ENCODE measurements at regions not wholly inside any gene's neighbourhood (a gene's known extent, or its start where the extent isn't known, plus 50 kb on each side); places are given as distances from the start of the nearest gene placed in this dataset.
"Not testable (repeated sequence)": the region's sequence is repeated elsewhere in the genome, so short reads cannot be mapped to it uniquely, and the experiment has no call there.

DNA sequence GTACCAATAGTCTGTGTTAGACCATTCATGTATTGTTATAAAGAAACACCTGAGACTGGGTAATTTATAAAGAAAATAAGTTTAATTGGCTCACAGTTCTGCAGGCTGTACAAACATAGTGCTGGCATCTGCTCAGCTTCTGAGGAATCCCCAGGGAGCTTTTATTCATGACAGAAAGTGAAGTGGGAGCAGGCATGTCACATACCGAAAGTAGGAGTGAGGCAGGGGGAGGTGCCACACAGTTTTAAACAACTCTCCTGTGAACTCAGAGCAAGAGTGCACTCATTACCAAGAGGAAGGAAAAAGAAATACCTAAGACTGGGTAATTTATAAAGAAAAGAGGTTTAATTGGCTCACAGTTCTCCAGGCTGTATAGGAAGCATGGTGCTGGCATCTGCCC lies 591.2 kb downstream of the PPP4R3C start:
- H3K9me3 Mint-ChIP-seq, result no peaks in the 10 kb centered on the region
- H3K36me3 Mint-ChIP-seq, result no peaks in the 10 kb centered on the region
- ATAC-seq (no peak), DNase-seq (ENCODE audit: low spot score in 2 of 2) (no peak)
- H3K27ac Mint-ChIP-seq, result no peak overlapping the region
- no peak overlapping the region for H3K4me3 Mint-ChIP-seq
- H3K4me1 Mint-ChIP-seq, result no peaks in the 10 kb centered on the region

DNA sequence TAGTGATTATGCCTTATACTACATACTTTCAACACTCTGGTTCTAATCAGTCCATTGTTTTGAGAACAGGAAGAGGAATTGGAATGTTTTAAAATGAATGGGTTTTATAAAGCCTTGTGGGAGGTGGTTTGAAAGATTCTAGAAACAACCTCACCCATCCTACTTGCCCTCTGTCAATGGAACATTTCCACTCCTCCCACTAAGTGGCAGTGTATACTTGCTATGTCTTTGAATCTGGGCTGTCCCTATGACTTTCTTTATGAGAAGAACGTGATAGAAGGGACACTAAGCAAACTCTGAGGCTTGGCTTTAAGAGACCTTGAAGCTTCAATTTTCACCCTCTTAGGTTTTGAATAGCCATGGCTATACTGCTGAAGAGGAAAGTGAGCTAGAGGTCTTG lies 611.2 kb downstream of the PPP4R3C start:
- ATAC-seq, result no peak
- Mint-ChIP-seq H3K9me3 (peaks cover 11% of the 10 kb centered on the region), H3K36me3 (no peaks in the 10 kb centered on the region), H3K27ac (no peak overlapping the region), H3K4me3 (no peak overlapping the region), H3K4me1 (no peaks in the 10 kb centered on the region)
- DNase-seq (ENCODE audit: low spot score in 2 of 2), result no peak

DNA sequence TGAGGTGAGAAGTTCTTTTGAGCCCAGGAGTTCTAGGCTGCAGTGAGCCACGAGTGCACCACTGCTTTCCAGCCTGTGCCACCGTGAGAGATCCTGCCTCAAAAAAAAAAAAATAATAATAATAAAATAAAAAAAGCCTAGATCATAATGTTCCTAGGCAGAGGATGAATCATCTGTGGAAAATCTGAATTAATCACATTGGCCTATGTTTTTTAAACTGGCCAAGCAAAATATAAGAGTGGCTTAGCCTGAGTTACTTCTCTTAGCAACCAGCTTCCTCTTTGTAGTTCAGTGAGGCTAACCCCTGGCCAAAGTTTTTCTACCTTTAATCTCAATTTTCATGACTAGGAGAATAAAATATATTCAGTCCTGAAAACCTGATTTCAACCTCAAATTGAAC lies 614.6 kb downstream of the PPP4R3C start:
- H3K4me3 Mint-ChIP-seq, result no peak overlapping the region
- ATAC-seq (no peak), DNase-seq (ENCODE audit: low spot score in 2 of 2) (no peak)
- H3K4me1 Mint-ChIP-seq, result no peaks in the 10 kb centered on the region
- H3K27ac Mint-ChIP-seq, result no peak overlapping the region
- H3K36me3 Mint-ChIP-seq, result no peaks in the 10 kb centered on the region
- H3K9me3 Mint-ChIP-seq, result peaks cover 8% of the 10 kb centered on the region

DNA sequence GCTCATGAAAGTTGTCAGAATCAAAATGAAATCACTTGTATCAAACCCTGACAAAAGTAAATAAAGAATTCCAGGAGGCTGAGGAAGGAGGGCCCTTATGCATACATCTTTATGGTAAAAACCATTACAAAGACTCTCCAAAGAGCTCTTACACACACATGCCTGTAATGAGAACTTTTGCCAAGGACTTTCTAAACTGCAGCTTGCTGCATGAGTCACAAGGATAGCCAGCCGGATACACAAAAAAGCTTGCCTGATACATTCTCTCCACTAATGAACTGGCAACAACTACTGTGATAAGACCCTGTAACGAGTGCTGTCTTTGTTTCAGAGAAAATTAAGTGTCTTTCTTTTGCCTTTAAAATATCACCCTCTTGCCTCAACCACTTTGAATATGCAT lies 618.1 kb downstream of the PPP4R3C start:
- Mint-ChIP-seq H3K27ac (no peak overlapping the region), H3K9me3 (no peaks in the 10 kb centered on the region), H3K4me1 (no peaks in the 10 kb centered on the region), H3K36me3 (no peaks in the 10 kb centered on the region), H3K4me3 (no peak overlapping the region)
- ATAC-seq (no peak), DNase-seq (ENCODE audit: low spot score in 2 of 2) (no peak)

DNA sequence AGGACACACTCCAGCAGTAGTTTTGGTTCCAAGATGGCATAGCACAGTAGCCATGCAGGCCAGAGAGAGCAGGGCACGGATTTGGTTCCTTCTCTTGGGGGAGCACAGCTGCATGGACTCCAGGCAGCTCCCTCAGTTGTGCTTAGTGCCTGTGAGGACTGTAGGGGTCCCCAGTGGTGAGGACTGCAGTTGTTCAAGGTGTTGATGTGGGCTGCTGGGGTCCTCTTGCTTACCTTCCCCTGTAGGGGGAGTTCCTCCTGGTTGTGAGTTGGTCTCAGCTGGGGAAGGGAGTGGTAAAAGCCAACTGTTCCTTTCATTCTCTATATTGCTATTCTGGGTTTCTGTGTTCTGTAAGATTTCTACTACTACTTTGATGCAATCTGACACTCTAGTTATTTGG lies 606.5 kb downstream of the MAGEB5 start:
- Mint-ChIP-seq H3K27ac (no peak overlapping the region), H3K4me3 (no peak overlapping the region), H3K36me3 (no peaks in the 10 kb centered on the region), H3K9me3 (peaks cover 2% of the 10 kb centered on the region), H3K4me1 (no peaks in the 10 kb centered on the region)
- ATAC-seq (no peak), DNase-seq (ENCODE audit: low spot score in 2 of 2) (no peak)

DNA sequence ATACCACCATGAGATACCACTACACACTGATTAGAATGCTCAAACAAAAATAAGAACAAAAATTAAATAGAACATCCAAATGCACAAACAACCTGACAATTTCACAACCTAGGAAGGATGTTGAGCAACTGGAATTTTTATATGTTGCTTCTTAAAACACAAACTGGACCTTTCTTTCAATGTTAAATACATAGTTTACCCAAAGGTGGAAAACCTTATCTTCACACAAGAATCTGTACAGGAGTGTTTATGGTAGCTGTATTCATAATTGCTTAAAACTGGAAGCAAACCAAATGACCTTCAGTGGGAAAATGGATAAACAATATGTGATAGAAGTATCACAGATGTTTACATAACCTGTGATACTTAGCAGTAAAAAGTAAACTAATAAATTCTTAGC lies 573.8 kb downstream of the MAGEB5 start:
- no peak for DNase-seq (ENCODE audit: low spot score in 2 of 2)

DNA sequence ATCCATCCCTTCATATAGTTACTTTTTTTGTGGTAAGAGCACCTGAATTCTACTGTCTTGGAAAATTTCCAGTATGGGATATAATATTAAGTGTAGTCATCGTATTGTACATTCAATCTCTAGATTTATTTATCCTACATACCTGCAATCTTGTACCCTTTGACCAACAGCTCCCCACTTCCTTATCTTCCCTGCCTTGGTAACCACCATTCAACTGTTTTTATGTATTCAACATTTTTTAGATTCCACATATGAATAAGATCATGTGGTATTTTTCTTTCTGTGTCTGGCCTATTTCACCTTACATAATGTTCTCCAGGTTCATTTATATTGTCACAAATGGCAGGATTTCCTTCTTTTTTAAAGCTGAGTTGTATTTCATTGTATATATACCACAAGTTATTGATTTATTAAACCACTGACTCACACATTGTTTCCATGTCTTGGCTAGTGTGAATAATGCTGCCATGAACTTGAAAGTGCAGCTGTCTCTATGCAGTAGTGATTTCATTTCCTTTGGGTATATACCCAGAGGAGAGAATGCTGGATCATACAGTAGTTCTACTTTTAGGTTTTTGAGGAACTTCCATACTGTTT lies 572.5 kb downstream of the MAGEB5 start:
- DNase-seq (ENCODE audit: low spot score in 2 of 2) (no peak), ATAC-seq (no peak)
- Mint-ChIP-seq H3K4me1 (no peaks in the 10 kb centered on the region), H3K27ac (no peak overlapping the region), H3K36me3 (no peaks in the 10 kb centered on the region), H3K9me3 (peaks cover 2% of the 10 kb centered on the region), H3K4me3 (no peak overlapping the region)

More for the DNA sequence above, 573.8 kb downstream of the MAGEB5 start:
- Mint-ChIP-seq H3K9me3 (peaks cover 2% of the 10 kb centered on the region), H3K36me3 (no peaks in the 10 kb centered on the region), H3K4me3 (no peak overlapping the region), H3K4me1 (no peaks in the 10 kb centered on the region), H3K27ac (no peak overlapping the region)
- no peak for ATAC-seq

DNA sequence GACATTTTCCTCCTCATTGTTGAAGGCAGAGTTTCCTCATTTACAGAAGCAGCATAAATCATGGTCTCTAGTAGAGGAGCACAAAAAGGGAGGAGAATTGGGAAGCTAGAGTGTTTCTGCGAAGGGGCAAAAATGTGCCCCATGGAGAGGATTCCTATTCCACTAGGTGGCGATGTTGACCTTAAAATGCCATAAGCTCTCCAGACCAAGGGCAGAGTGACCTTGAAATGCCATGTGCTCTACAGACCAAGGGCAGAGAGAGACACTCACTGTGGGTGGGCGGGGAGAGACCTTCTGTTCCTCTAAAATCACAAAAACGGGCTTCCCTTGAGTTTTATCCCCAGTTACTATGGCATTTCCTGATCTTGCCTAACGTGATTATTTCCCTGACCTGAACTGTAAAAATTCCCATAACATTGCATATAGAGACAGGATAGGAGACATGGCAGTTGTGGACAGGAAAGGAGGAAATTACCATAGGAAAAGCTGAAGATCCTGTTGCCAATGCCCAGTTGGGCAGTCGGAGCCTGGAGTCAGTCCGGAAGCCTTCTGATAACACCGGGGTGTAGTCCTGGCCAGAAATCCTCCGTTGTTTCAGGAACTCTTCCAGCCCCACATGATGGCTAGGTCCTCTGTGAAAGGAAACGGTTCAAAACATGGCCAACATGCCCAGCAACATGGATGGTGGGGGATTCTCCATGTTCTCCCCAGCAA lies 567.7 kb downstream of the MAGEB5 start:
- Mint-ChIP-seq H3K27ac (no peak overlapping the region), H3K36me3 (no peaks in the 10 kb centered on the region), H3K9me3 (peaks cover 2% of the 10 kb centered on the region), H3K4me1 (no peaks in the 10 kb centered on the region), H3K4me3 (no peak overlapping the region)
- DNase-seq (ENCODE audit: low spot score in 2 of 2), result no peak
- no peak for ATAC-seq

DNA sequence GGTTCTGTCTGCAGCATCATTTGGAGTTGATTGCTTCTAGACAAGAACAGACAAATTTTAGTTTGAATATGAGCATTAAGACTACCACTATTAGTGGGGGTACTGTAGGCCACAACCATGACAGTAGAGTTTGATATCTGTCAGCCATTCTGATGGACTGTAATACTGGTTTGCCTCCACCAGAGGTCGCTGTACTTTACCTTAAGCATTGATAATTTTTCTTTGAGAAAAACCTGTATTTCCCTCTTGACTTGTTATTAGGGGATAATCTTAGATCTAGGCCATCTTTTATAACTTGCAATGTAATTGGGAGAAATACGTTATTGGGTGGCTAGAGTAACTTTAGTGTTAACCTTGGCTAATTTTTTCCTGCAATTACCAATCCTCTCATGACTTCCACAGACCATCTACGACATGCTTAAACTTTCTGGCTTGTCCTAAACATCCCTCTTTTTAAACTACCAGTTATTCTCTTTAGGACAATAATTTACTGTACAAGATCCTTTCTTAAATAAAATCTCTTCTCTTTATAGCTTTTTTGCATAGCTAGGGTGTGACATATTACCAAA lies 562.4 kb downstream of the MAGEB5 start:
- H3K9me3 Mint-ChIP-seq, result peaks cover 9% of the 10 kb centered on the region
- ATAC-seq, result no peak
- no peak overlapping the region for H3K4me3 Mint-ChIP-seq
- no peak overlapping the region for H3K27ac Mint-ChIP-seq
- no peaks in the 10 kb centered on the region for H3K36me3 Mint-ChIP-seq
- DNase-seq (ENCODE audit: low spot score in 2 of 2), result no peak
- H3K4me1 Mint-ChIP-seq, result no peaks in the 10 kb centered on the region

DNA sequence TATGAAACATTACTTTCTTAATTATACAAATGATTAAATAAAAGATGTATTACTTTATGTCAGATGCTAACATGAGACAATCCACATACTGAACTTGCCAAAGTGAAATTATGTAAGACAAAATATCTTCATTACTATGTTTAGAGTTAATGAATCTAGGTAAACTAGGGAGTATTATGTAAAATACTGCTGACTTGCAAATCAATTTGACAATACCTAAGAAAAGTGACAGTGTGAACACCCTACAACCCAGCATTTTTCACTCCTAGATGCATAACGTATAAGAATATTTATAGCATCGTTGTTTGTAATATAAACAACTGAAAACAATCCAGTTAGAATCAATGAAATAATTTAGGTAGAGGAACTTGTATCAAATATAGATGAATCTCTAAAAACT lies 546.3 kb downstream of the MAGEB5 start:
- Mint-ChIP-seq H3K4me1 (no peaks in the 10 kb centered on the region), H3K27ac (no peak overlapping the region), H3K36me3 (no peaks in the 10 kb centered on the region), H3K4me3 (no peak overlapping the region), H3K9me3 (no peaks in the 10 kb centered on the region)
- DNase-seq (ENCODE audit: low spot score in 2 of 2), result no peak
- ATAC-seq, result no peak

DNA sequence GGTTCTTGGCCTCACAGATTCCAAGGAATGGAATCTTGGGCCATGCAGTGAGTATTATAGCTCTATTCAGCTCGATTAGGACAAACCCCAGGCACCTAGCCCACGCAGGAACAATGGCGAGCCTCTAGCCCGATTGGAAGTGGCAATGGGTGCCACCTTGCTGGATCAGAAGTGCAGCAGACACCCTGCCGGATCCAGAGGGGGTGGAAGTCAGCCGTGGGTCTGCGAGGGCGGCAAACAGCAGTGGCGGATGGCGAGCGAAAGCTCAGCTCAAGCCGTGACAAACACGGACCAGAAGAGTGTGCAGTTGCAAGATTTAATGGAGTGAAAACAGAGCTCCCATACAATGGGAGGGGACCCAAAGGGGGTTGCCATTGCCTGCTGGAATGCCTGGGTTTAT lies 539.8 kb downstream of the MAGEB5 start:
- H3K9me3 Mint-ChIP-seq, ATAC-seq: not testable (repeated sequence)

DNA sequence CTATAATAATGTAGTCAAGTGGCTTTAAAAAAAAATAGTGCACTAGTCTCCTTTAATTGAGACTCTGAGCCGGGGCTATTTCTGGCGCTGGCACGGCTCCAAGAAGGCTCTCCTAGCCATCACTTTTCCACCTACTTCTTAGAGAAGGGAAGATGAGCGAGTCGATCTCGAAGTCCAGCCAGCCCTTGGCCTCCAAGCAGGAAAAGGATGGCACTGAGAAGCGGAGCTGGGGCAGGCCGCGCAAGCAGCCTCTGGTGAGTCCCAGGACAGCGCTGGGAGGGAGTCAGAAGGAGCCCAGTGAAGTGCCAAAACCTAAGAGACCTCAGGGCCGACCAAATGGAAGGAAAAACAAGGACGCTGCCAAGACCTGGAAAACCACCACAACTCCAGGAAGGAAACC lies 531.9 kb downstream of the MAGEB5 start:
- ATAC-seq (no peak), DNase-seq (ENCODE audit: low spot score in 2 of 2) (no peak)
- H3K4me3 Mint-ChIP-seq, result no peak overlapping the region
- no peaks in the 10 kb centered on the region for H3K36me3 Mint-ChIP-seq
- H3K9me3 Mint-ChIP-seq, result peaks cover 2% of the 10 kb centered on the region
- H3K4me1 Mint-ChIP-seq, result no peaks in the 10 kb centered on the region
- no peak overlapping the region for H3K27ac Mint-ChIP-seq

More for the DNA sequence above, 539.8 kb downstream of the MAGEB5 start:
- not testable (repeated sequence) for H3K36me3 Mint-ChIP-seq; H3K4me1 Mint-ChIP-seq; DNase-seq (ENCODE audit: low spot score in 2 of 2); H3K27ac Mint-ChIP-seq; H3K4me3 Mint-ChIP-seq

DNA sequence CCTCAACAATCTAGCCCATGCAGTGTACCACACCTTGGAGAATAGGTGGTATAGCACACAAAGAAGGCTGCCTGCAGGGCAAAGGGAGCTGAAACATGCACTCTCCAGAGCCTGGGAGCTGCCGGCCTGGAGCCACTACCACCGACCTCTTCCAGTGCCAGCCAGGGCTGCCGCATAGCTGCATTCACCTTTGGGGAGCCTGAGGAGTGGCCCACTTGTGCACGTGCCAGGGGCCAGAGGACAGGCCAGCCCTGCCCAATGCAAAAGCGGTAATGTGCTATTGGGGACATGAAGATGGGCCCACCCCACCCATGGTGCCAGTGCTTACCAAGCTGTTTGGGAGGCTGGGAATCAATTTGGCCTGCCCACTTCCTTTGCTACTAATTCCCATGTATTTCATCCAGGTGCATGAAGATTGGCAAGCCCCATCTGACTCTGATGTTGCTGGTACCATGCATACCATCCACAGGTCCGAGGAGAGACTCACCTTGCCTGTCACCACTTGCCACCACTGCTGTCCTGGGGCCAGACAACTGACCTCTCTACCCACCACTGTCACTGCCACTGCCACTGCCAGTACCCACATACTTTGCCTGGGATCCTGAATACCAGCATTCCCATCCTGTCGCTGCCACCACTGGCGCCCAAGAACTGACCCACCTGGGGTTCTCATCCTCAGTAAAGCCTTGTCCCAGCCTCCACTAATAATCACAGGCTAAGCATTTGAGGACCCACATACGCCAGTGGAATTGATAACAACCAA lies 506.9 kb downstream of the MAGEB5 start:
- ATAC-seq (no peak), DNase-seq (ENCODE audit: low spot score in 2 of 2) (no peak)
- Mint-ChIP-seq H3K9me3 (peaks cover 6% of the 10 kb centered on the region), H3K36me3 (no peaks in the 10 kb centered on the region), H3K27ac (no peak overlapping the region), H3K4me1 (no peaks in the 10 kb centered on the region), H3K4me3 (no peak overlapping the region)

DNA sequence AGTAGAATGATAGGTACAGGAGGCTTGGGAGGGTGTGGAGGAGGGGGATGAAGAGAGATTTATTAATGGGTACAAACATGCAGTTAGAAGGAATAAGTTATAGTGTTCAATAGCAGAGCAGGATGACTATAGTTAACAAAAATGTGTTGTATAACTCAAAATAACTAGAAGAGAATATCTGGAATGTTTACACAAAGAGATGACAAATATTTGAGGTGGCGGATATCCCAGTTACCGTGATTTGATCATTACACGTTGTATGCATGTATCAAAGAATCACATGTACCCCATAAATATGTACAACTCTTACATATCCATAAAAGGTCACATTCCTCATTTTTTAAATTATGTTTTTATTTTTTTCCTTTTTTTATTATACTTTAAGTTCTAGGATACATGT lies 456.6 kb downstream of the MAGEB5 start:
- H3K4me3 Mint-ChIP-seq, result no peak overlapping the region

DNA sequence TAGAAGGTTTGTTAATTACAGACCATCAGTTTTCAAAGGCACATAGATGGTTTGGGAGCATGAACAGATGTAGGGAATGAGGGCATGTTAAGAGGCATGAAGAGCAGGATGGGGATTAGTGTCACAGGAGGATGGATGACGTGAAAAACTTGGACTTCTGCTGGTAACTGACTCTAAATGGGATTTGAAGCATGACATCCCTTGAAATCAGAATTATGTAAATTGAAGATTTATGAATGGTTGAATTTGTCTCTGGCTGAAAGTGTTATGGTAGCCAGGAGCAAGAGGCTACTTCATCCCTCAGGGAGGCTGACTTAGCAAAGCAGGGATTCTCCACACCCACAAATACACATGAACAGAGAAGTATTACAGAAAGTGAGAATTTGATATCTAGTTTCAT lies 454.6 kb downstream of the MAGEB5 start:
- Mint-ChIP-seq H3K4me3 (no peak overlapping the region), H3K27ac (no peak overlapping the region), H3K4me1 (no peaks in the 10 kb centered on the region), H3K36me3 (no peaks in the 10 kb centered on the region), H3K9me3 (peaks cover 9% of the 10 kb centered on the region)
- DNase-seq (ENCODE audit: low spot score in 2 of 2) (no peak), ATAC-seq (no peak)

More for the DNA sequence above, 456.6 kb downstream of the MAGEB5 start:
- H3K4me1 Mint-ChIP-seq, result no peaks in the 10 kb centered on the region
- DNase-seq (ENCODE audit: low spot score in 2 of 2) (no peak), ATAC-seq (no peak)
- no peak overlapping the region for H3K27ac Mint-ChIP-seq
- H3K9me3 Mint-ChIP-seq, result peaks cover 12% of the 10 kb centered on the region
- no peaks in the 10 kb centered on the region for H3K36me3 Mint-ChIP-seq

DNA sequence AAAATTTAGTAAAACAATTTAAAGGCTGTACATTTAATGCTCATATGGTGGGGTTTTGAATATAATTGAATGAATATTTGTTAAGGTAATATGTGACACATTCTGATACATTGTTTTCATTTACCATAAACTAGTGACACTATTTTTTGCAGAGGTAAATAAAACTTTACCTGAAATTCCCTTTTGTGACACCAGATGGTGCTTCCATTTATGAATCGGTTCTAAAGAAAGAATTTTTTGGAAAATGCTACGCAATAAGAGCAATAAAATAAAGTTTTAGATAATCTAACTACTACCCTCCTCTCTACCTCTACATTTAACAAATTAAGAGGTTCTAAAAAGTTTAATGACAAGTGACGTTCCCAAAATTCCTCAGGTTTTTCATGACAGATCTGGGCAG lies 448.9 kb downstream of the MAGEB5 start:
- ATAC-seq (no peak), DNase-seq (ENCODE audit: low spot score in 2 of 2) (no peak)
- Mint-ChIP-seq H3K4me3 (no peak overlapping the region), H3K4me1 (no peaks in the 10 kb centered on the region), H3K27ac (no peak overlapping the region), H3K9me3 (peaks cover 14% of the 10 kb centered on the region), H3K36me3 (no peaks in the 10 kb centered on the region)

Data from stimulated activated effector memory CD8-positive, alpha-beta T cell treated with anti-CD3 and anti-CD28 coated beads, Interleukin-12 subunit alpha, Interleukin-12 subunit beta, amount 100 ng/mL, for 72 hours (primary cell).